DMS53 (cell line): ENCODE measurements at regions not wholly inside any gene's neighbourhood (a gene's known extent, or its start where the extent isn't known, plus 50 kb on each side); places are given as distances from the start of the nearest gene placed in this dataset.

Experiments used
- DNase-seq: peaks from one replicate; lab custom pipeline; 2025; lab: John Stamatoyannopoulos, UW

DNA sequence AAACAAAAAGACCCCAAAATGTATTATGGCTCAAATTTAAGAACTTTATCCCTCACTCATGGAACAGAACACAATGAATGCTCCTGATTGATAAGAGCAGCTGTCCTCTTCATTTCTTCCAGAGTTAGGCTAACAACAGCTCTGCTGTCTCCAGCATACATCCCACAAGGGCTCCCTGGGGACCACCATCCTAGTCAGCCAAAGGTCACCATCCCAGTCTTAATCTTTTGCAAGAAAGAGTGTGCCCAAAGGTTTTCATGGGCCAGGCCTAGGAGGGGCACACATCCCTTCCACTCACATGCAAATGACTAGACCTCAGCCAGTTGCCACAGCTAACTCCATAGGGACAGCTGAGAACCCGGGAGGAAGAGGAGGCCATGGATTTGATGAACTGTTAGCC is 555.3 kb downstream of the BUD13 start:
- DNase-seq: no peak

DNA sequence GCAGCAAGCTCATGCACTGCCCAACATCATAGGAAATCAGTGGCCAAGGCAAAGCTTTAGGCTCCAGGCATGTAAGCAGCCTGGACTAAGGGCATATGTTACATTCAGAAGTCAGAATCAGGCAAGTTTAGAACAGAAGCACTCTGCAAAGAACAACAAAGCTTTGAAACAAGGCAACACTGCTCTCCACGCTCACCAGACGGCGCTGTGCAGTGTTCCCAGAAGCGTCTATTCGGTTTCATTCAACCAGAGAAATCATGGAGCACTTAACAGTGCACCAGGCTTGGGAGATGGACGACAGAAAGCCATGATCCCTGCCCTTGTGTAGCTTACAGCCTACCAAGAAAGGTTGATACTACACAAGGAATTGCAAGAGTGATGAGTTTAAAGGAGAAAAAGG is 555.8 kb downstream of the BUD13 start:
- DNase-seq: peak; percentile 90

DNA sequence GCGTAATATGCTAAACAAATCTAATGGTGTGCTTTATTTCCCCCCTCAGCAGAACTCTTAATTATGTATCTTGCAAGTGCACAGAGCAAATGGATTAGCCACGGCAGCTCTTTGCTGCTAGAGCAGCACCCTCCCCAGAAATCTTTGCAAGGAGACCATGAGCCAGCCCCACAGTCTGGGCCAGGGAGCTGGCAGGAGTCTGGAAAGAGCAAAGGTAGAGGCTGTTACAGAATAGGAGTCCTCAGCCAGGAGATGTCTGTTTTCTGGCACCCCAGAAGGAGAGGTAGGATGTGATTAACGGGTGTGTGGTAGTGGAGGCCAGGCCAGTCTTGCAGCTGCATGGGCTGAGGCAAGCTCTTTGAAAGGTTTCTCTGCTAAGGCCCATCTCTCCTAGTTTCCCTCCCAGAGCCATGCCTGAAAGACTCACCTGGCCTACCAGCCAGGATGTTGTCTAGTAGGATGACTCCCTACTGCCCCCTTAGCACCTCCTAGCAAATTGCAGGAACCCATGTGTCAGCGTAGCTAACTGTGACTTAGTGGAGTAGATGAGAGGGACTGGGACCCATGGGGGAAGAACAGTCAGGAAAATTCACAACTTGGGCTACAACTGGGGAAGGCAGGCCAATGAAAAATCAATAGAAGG is 557.2 kb downstream of the BUD13 start:
- DNase-seq: peak; percentile 83

DNA sequence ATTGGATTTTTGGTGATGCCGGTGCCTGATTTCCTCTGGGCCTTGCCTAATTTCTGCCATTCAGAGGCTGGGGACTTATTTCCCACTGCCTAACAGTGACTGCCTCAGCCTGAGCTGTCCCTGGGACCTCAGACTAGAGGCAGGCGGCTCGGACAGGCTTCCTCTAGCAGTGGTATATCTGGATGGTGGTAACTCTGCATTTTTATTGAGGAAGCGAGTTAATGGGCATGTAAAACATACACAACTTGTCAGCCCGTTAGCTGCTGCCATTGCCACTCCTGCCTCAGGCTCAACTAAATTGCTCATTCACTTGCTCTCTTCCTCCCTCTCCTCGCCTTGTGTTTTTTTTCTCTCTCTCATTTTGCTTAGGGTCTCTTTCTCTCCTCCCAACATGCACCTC is 561.6 kb downstream of the BUD13 start:
- no peak for DNase-seq

DNA sequence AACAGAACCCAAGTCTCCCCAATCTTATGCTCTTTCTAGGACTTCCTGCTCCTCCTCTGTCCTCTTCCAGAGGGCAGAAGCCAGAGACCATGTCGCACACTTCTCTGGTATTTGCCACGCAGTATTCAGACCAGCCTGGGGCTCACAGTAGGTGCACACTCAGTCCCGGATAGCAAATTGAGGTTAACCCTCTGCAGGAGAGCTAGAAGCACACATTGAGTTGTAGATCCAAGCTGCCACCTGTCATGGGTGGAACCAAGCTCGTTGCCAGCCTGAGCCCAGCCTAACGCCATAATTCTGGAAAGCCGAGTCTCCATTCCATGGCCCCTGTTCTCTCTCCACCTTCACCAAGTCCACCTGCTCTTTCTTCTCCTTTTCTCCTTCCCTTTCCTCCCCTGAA is 562.1 kb downstream of the BUD13 start:
- no peak for DNase-seq

DNA sequence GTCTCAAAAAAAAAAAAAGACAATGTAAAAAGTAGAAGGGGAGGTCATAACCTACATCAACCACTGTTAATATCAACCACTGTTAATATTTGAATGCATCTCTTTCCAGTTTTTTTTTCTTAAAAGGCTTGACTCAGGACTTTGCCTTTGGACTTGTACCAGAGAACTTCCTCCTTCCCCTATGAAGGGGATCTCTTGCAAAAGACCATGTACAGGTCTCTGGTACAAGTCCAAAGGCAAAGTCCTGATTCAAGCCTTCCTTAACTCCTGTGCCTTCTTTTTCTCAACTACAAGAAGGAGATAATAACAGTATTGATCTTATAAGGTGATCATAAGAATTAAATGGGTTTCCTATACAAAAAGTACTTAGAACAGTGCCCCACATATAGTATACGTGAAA is 563.5 kb downstream of the BUD13 start:
- no peak for DNase-seq

DNA sequence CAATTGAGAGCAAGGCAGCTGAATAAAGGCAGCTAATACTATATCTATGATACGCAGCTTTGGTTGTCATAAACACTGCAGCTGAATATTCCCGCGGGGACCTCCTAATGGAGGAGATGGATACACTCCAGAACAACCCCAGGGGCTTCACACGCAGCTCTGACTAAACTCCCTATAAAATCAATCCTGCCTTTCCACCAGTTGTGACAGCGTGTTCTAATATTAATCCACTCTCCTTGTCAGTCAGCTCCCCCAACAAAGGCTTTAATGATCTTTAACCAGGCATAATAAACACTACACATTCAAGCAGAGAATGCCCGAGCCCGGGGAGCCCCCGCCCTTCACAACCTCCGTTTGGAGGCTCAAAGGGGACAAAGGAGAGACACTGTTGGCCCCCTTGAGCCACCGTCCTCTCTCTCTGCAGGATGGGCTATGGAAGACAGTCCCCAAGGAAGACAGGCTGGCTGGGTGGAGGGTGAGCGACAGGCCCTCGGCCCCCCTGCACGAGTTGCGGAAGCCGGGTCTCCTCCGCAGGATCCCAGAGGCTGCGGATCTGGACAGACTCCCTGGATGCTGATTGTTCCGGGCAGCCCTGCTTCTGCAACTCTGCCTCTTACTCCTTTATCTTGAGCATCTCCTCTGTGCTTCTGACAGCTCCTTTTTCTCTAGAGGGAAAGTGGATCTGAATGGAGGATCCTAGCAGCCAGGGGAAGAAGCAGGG is 565.2 kb downstream of the BUD13 start:
- DNase-seq: no peak

DNA sequence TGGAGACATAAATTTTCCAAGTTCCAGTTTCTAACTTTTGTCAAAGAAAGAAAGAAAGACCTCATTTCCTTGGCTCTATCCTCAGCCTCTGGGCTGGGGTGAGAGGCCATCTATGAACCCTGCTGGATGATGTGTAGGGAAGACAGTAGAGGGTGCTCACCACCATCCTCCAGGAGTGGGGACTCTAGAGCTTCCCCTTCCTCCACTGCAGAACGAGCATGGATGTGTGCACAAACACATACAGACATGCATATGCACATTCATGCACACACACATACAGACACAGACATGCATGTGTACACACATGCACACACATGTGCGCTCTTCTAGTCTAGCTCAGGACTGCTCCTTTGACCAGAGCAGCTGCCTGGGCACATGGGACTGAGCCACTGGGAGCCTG is 565.8 kb downstream of the BUD13 start:
- no peak for DNase-seq

DNA sequence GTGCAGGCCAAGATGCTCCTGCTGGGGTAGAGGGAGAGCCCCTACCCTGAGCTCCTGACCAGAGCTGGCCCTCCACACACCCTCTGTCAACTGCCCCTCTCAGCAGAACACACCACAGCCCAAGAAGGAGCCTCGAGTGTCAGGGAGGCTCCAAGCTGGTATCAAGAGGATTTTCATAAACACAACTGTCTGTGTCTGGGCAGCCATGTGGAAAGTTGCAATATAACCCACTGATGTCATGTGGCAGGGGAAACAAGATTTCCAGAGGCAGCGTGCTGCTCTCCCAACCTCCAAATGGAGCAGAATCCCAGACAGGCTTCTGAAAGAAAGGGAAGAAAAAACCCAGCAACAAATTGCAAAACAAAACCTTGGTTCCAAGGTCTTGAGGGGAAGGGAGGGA is 569.9 kb downstream of the BUD13 start:
- DNase-seq: no peak

DNA sequence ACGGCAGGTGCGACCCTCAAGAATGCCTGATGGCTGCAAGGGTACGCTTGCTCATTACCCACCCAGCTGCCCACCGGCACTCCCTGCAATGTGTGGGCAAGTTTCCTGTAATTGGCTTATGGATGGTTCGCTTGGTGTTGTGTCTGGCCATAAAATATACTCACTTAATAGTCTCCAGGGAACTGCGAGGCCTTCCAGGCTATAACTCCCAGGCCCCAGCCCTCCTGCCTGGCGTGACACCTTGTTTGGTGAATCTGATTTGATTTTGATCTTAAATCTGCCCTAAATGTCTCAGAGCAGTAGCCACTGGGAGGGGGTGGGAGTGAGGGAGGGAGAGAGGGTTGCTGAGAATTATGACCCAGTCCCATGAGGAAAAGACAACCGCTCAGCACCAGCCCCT is 572.2 kb downstream of the BUD13 start:
- no peak for DNase-seq

DNA sequence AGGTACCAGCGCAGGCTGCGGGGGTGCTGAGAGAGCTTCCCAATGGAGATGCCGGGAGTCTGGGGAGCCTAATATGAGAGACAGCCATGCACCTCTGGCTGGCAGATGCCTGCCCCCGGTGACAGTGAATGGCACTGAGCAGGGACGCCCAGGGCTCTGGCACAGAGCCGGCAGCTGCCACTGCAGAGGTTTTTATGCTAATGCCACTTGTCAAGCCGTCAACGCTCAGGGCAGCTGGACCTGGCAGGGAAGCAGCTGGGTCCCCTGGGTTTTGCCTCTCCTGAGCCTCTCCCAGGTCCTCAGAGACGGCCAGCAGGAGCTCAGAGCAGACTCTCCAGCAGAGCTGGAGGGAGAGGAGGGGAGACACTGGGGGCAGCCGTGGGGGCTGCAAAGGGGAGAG is 573.6 kb downstream of the BUD13 start:
- DNase-seq: peak; percentile 95

DNA sequence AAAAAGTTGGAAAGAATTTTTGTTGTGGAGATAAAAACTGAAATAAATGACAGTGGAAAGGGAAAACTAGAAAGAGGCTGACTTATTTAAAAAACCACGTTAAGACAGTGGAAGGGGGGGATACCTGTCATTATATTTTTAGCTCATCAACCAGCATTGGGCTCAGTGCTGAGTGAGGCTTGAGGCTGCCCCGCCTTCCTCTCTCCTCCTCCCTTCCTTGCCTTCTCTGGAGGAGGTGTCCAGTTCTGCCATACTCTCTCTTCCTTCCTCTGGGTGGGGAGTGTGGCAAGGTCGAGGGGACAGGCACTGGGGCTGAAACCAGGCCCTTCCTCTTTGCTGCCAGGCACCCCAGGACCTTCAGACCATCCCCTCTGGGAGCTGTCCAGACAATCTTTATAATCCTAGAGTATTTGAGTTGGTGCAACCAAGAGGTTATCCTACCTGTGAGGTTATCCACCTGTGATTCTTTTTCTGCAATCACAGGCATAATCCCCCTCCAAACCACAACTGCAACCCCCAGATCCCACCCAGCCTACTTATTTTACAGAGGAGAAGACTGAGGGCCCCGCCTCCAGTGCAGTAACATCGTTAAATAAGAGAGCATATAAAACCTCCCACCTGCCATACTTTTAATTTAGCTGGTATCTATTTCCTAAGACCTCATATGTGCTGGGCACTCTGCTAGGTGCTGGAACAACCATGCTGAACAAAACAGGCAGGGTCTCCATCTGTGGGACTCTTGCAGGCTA is 578.5 kb downstream of the BUD13 start:
- peak; percentile 73 for DNase-seq

DNA sequence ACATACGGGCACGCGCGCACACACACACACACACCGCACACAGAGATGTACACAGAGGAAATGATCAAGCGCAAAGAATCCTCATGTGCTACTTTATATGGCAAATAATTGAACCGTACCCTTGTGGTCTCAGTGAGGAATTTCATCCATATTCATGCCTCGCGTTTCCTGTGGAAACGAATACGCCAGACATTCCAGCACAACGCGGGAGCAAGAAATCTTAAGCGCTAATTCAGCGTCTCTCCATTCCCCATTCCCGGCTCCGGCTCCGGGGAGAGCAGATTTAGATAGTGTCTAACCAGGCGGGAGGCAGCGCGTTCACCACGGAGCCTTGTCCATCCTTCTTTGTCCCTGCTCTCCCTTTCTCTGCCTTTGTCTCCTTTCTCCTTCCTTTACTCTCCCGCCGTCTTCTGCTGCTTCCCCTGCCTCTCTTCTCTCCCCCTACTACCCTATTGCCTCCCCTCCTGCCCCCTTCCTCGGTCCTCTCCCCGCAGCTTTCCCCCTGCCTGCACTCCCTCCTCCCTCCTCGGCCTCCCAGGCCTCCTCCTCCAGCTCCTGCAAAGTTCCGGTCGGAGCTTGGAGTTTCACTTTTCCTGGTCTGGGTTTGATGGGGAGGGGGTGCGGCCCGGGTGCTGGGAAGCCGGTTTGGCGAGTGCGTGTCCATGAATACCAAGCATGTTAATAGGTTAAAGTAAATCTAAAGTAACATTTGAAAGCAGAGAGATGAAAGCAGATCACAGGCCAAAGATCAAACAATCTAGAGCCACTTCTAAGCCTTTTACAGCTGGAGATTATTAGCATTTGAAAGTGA is 579.3 kb downstream of the BUD13 start:
- peak; percentile 91 for DNase-seq

DNA sequence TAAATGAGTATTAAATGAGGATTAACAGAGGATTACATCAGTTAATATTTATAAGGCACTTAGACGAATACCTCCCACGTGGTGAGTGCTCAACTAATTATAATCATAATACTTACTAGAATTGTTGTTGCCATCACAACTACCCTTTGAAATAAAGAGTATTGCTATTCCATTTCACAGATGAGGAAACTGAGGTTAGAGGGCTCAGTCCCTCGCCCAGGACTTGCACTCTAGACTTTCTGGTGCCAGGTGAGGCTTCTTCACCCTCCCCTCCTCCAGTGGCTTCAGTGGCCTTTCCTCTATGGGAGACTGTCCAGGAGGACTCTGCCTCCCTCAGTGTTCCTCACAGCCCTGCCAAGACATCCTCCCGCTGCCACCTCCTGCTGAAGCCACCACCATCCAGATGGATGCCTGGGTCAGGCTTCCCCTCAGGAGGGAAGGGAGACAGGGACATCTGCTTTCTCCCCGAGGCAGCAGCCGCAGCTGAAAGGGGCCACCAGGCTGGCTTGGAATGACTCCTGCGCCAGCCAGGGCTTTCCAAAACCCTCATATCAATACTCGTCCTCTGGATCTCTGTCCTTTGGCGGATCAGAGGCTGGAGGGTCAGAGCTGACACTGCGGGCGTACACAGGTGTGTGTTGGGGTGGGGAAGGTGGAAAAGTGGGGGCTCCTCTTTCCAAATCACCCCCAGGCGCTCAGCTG is 580.1 kb downstream of the BUD13 start:
- DNase-seq: peak; percentile 69

DNA sequence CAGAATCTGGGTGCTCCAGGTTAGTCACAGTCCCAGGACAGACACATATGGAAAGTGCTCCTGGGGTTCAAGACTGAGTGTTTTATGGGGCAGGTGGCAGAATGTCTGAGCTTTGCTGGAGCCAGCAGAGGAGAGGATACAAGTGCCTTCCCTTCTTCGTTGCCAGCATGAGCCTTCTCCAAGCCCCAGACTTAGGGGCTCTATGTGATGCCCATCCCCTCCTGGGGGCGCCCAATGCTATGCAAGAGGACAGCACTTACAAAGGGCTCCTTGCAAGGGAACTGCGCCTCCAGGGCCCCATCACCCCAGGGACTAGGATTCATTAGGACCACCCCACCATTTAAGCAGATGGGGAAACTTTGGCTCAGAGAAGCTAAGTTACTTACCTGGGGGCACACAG is 581.9 kb downstream of the BUD13 start:
- DNase-seq: no peak

DNA sequence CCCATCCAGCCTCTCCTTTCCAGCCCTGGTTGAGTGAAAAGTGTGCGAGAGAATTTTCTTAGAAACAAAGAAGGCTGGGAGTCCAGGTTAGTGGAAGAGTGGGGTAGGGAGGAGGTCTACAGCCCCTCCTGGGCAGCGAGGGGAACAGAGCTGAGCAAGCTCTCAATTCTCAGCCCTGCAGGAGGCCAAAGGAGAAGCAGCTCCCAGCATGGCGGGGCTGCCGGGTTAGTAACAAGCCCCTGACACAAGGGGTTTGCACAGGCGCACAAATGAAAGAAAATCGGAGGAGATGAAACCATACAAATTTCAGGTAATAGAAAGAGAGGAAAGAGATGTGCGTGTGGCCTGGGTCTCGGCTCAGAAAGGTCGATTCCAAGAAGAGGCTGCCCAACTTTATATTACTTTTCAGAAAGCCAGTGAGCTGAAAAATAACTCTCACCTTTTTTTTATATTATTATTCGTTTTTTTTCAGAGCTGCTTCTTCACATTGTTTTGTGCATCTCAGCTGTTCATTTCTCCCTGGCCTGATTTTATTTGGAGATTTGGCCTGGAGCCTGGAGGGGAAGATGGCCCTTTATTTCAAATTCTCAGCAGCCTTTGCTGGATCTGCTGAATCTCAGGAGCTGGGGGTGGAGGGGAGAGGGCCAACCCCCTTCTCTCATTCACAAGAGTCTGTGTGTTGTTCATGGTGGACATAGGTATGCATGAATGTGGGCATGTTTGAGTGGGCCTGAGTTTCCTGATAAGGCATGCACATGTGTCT is 583.2 kb downstream of the BUD13 start:
- DNase-seq: no peak

DNA sequence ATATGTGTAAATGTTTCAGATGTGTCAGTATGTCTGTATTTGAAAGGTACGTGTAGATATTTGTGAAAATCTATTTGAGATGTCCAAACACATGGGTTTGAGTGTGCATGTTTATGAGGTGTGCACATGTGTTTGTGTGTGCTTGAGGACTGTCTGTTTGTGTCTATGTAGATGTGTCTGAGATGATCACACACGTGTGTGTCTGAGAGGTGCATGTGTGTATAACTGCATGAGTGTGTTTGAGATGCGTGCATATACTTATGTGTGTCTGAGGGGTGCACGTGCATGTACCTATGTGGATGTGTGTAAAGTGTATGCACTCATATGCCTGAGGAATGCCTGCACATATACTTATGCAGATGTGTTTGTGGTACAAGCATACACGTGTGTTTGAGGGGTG is 584.4 kb downstream of the BUD13 start:
- DNase-seq: no peak

DNA sequence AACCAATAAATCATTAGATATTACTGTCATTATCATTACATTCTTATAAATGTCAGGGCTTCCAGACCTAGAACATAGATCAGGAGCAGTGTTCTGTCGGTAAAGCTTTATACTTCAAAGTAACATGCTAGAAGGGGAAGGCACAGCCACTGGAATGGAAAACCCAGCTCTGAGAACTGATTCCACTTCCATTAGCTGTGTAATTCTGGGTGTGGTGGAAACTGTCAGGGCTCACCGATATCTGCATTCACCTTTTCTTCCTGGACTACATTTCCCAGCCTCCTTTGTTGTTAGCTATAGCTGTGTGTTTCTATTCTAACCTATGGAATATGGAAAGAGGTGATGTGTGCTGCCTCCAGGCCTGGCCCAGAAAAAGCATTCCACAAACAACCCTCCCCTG is 585.8 kb downstream of the BUD13 start:
- peak; percentile 21 for DNase-seq

DNA sequence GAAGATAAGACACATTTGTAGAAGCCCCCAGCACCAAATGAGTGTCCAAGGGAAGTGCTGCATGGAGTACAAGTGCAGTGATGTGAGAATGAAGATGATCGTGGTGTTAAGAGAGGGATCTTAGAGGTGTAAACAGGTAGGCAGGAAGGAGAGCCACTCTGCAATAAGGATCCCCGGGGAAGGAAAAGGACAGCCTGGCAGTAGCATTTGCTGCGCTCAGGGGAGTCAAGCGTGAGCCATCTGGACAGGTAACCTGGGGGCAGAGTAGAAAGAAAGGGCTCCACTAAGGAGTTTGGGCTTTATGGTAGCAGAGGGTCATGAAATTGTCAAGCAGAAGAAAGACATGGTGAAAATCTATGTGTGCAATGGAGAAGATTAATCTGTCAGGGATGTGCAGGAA is 587.2 kb downstream of the BUD13 start:
- no peak for DNase-seq

DNA sequence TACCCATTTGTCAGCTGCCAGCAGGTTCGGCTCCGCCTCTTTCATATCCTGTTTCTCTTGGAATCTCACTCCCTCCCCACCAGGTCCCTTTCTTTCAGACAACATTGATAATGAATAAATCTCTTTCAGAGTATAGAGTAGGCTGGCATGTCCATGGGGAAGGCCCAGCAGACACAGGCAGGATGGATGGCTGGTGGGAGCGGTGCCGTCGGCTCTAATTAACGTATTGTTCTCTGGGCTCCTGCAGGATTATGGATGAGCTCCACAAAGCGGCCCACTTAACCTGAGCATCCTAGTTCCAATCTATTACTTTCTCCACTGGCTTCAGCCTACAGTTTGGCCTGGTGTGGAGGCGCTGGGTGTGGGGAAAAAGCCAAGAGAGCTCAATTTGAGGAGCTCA is 588.0 kb downstream of the BUD13 start:
- no peak for DNase-seq

DNA sequence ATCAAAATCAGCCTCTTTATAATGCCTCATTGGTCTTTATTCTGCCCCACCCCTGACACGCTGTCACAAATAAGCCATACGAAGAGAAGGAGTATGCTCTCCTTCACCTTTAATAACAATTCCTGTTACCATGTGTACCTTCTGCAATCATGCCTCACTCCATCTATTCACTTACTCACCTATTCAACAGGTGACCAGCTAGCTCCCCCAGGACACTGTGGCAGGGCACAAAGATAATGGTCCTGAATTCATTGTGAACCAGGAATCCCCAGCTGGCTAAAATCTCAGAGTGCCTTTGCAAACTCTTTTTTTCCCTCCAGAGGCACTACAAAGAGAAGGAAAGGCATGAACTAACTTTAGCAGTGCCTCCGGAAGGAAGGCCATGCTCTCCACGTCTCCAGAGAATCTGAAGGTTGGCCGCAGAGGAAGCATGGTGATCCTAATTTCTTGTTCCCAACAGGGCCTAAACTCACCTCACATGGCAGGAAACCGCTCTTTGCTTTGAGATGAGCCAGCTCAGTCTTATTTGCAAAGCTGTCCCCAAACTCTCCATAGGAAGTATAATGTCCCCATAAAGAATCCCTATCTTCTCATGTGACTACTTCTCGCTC is 590.3 kb downstream of the BUD13 start:
- DNase-seq: no peak
